CD14-positive monocyte (primary cell): ENCODE measurements at regions not wholly inside any gene's neighbourhood (a gene's known extent, or its start where the extent isn't known, plus 50 kb on each side); places are given as distances from the start of the nearest gene placed in this dataset.

Experiments used
- DNase-seq, 3 donors: peaks; one replicate each; pipeline ENCODE4 v3.0.0-alpha.2; 2011 to 2022
- H2AFZ ChIP-seq: 2 replicates; pipeline ENCODE4 v1.6.0; 2012; ENCODE audit warnings: mild to moderate bottlenecking, low read depth, low read length, inconsistent platforms; ENCODE audit not compliant: insufficient read depth, poor library complexity, severe bottlenecking
- H3K27ac ChIP-seq, 2 donors: 1 replicate in 1 of 2; 2 replicates in 1 of 2; pipeline ENCODE4 v1.5.1; 2012 to 2013; ENCODE audit warnings: low read length in 2 of 2, control low read depth in 1 of 2, inconsistent platforms in 1 of 2, low read depth in 1 of 2, mild to moderate bottlenecking in 1 of 2
- H3K27me3 ChIP-seq, 2 donors: one replicate each; pipeline versions ENCODE4 v1.6.0 to v1.6.1; 2011 to 2013; ENCODE audit warnings: low read length in 2 of 2; ENCODE audit not compliant: control insufficient read depth in 2 of 2, insufficient read depth in 2 of 2
- H3K36me3 ChIP-seq, 2 donors: replicated peaks in 1 of 2; 1 replicate in 1 of 2; 2 replicates in 1 of 2; pipeline versions ENCODE4 v1.5.1 to v1.6.1; 2012 to 2013; ENCODE audit warnings: low read length in 2 of 2, control low read depth in 1 of 2, inconsistent platforms in 1 of 2, mild to moderate bottlenecking in 1 of 2; ENCODE audit not compliant: insufficient read depth in 2 of 2, control insufficient read depth in 1 of 2
- H3K4me1 ChIP-seq, 2 donors: 1 replicate in 1 of 2; 2 replicates in 1 of 2; pipeline versions ENCODE4 v1.5.1 to v1.6.1; 2012 to 2013; ENCODE audit warnings: low read length in 2 of 2, control low read depth in 1 of 2, inconsistent platforms in 1 of 2, mild to moderate bottlenecking in 1 of 2, moderate library complexity in 1 of 2; ENCODE audit not compliant: insufficient read depth in 2 of 2, control insufficient read depth in 1 of 2
- H3K4me2 ChIP-seq: replicated peaks from 2 replicates; pipeline ENCODE3; 2012; ENCODE audit warnings: low read length, moderate library complexity, mild to moderate bottlenecking; ENCODE audit not compliant: poor library complexity, severe bottlenecking; ENCODE audit errors: extremely low read depth
- H3K4me3 ChIP-seq, 3 experiments: fragments of 200-600 bp in 1 of 3; sonication (generic) in 1 of 3; replicated peaks in 1 of 3; 1 replicate in 2 of 3; 2 replicates in 1 of 3; pipeline ENCODE4 v1.5.1; 2011 to 2013; ENCODE audit warnings: low read length in 3 of 3, mild to moderate bottlenecking in 3 of 3, control low read depth in 2 of 3, low read depth in 2 of 3, inconsistent platforms in 1 of 3, moderate library complexity in 1 of 3
- H3K79me2 ChIP-seq: 2 replicates; pipeline ENCODE4 v1.6.0; 2012; ENCODE audit warnings: mild to moderate bottlenecking, control low read depth, inconsistent platforms, low read length, moderate library complexity; ENCODE audit not compliant: insufficient read depth
- H3K9ac ChIP-seq: 2 replicates; pipeline ENCODE4 v1.6.0; 2017; ENCODE audit warnings: low read length, mild to moderate bottlenecking; ENCODE audit not compliant: insufficient read depth, poor library complexity, severe bottlenecking
- H3K9me3 ChIP-seq, 2 donors: replicated peaks in 1 of 2; 1 replicate in 1 of 2; 2 replicates in 1 of 2; pipeline versions ENCODE4 v1.5.1 to v1.6.1; 2012 to 2013; ENCODE audit warnings: low read length in 2 of 2, control low read depth in 1 of 2; ENCODE audit not compliant: control insufficient read depth in 1 of 2, insufficient read depth in 1 of 2
- H4K20me1 ChIP-seq: 2 replicates; pipeline ENCODE4 v1.6.0; 2012; ENCODE audit warnings: mild to moderate bottlenecking, low read length, control low read depth, moderate library complexity; ENCODE audit not compliant: insufficient read depth
- H3K27ac Mint-ChIP-seq, 7 donors: one replicate each; pipeline ENCODE4 v1.8.0; 2020; ENCODE audit warnings: mild to moderate bottlenecking in 7 of 7, mixed read lengths in 7 of 7, moderate library complexity in 6 of 7, inconsistent platforms in 2 of 7
- H3K27me3 Mint-ChIP-seq, 3 donors: one replicate each; pipeline ENCODE4 v1.8.0; 2021 to 2022; ENCODE audit warnings: low read depth in 3 of 3, mild to moderate bottlenecking in 3 of 3, mixed read lengths in 3 of 3, moderate library complexity in 3 of 3, inconsistent platforms in 1 of 3
- H3K36me3 Mint-ChIP-seq, 2 donors: one replicate each; pipeline ENCODE4 v1.8.0; 2020; ENCODE audit warnings: mixed read lengths in 2 of 2, inconsistent platforms in 1 of 2, mild to moderate bottlenecking in 1 of 2
- H3K4me1 Mint-ChIP-seq: one replicate; pipeline ENCODE4 v1.8.0; 2020; ENCODE audit warnings: mild to moderate bottlenecking, mixed read lengths
- H3K4me3 Mint-ChIP-seq, 2 donors: one replicate each; pipeline ENCODE4 v1.8.0; 2020; ENCODE audit warnings: mild to moderate bottlenecking in 2 of 2, mixed read lengths in 2 of 2, moderate library complexity in 1 of 2
- H3K9me3 Mint-ChIP-seq, 7 donors: one replicate each; pipeline ENCODE4 v1.8.0; 2020 to 2022; ENCODE audit warnings: mixed read lengths in 7 of 7, mild to moderate bottlenecking in 6 of 7, moderate library complexity in 6 of 7, inconsistent platforms in 2 of 7
- CTCF ChIP-seq: fragments of 200-600 bp; IDR thresholded peaks from one replicate; pipeline ENCODE4 v1.8.0; 2022; ENCODE audit warnings: antibody characterized with exemption, mild to moderate bottlenecking
- WGBS: methylation state at CpG from one replicate; pipeline ENCODE4 v1.1.5; 2013; ENCODE audit warnings: missing lambda C conversion rate; ENCODE audit not compliant: insufficient coverage; 5-methylcytosine and 5-hydroxymethylcytosine counted together
- intact Hi-C, 2 donors: fragments of 100-400 bp; cut with micrococcal nuclease; formaldehyde crosslinking; loops; one replicate each; pipeline versions ENCODE4 v1.15.0 to v1.15.1; 2023

DNA sequence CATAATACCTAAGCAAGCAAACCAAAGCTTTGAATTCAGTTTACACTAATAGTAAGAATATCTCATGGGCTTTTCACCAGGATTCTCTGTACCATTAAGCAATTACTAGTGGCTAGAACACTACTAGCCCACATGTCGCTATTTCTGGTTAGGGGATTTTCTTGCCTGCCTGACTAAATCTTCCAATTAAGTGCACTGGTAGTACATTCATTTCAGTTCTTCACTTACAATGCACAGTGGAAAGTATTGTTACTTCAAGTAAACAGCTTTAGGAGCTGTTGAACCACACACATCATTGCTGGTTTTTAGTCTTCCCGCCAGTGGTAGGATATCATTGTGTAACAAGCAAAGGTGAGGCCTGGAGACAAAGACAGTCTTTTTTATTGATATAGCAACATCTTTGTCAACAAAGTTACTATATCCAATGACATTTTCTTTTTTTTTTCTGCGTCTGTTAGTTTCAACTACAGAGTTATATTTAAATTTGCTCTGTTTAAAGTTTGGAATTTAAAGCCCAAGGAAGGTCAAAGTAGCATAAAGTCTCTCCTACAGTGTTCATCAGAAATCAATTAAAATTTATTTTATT lies 826.8 kb upstream of the NR2F2 start:
- no peak overlapping the region for H3K27ac Mint-ChIP-seq
- peaks cover 1 to 2% (median 2%) of the 10 kb centered on the region in 3 donors for H3K27me3 Mint-ChIP-seq
- no CpG with 5 or more reads among the region's 3 CpGs for WGBS
- H3K9me3 Mint-ChIP-seq: peaks cover 0 to 3% (median 0%) of the 10 kb centered on the region in 7 donors
- H3K4me3 Mint-ChIP-seq: no peak overlapping the region
- no peaks in the 10 kb centered on the region for H4K20me1 ChIP-seq
- no peak for DNase-seq
- H3K36me3 Mint-ChIP-seq: no peaks in the 10 kb centered on the region
- H3K9me3 ChIP-seq: no peaks in the 10 kb centered on the region
- H3K36me3 ChIP-seq: no peaks in the 10 kb centered on the region
- no peak for TF ChIP-seq CTCF
- H3K4me3 ChIP-seq: no peak overlapping the region
- intact Hi-C loops: no loop called here
- no peaks in the 10 kb centered on the region for H3K4me1 ChIP-seq
- H3K27me3 ChIP-seq: no peaks in the 10 kb centered on the region
- no peak overlapping the region for H3K4me2 ChIP-seq
- no peak overlapping the region for H2AFZ ChIP-seq
- H3K4me1 Mint-ChIP-seq: no peaks in the 10 kb centered on the region
- H3K79me2 ChIP-seq: no peaks in the 10 kb centered on the region
- H3K9ac ChIP-seq: no peak overlapping the region
- H3K27ac ChIP-seq: no peak overlapping the region

DNA sequence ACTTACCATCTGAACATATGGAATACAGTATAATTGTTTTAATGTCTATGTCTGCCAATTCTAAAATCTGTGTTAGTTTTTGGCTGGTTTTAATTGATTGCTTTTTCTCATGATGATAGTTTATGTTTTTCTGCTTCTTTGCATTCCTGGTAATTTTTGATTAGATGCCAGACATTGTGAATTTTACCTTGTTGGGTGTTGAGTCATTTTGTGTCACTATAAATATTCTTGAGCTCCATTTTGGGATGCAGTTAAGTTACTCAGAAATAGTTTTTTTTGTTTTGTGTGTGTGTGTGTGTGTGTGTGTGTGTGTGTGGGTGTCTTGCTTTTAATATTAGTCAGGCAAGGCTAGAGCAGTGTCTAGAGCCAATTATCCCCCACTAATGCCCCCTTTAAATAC lies 818.8 kb upstream of the NR2F2 start:
- Histone ChIP-seq H3K27me3 (no peaks in the 10 kb centered on the region), H3K27ac (no peak overlapping the region), H3K9ac (no peak overlapping the region), H3K9me3 (no peaks in the 10 kb centered on the region), H3K4me1 (no peaks in the 10 kb centered on the region), H3K79me2 (no peaks in the 10 kb centered on the region), H3K36me3 (no peaks in the 10 kb centered on the region), H3K4me3 (no peak overlapping the region), H4K20me1 (no peaks in the 10 kb centered on the region), H2AFZ (no peak overlapping the region), H3K4me2 (no peak overlapping the region)
- intact Hi-C loops: no loop called here
- no peak for DNase-seq
- Mint-ChIP-seq H3K9me3 (peaks cover 0 to 6% (median 0%) of the 10 kb centered on the region in 7 donors), H3K36me3 (no peaks in the 10 kb centered on the region), H3K27ac (no peak overlapping the region), H3K4me3 (no peak overlapping the region), H3K4me1 (no peaks in the 10 kb centered on the region), H3K27me3 (peaks cover 0 to 2% (median 0%) of the 10 kb centered on the region in 3 donors)
- no peak for TF ChIP-seq CTCF
